ENCODE measurements at regions not wholly inside any gene's neighbourhood (a gene's known extent, or its start where the extent isn't known, plus 50 kb on each side); places are given as distances from the start of the nearest gene placed in this dataset.

- Mint-ChIP-seq H3K4me3 (no peak overlapping the region), H3K36me3 (ENCODE audit: low read depth) (no peaks in the 10 kb centered on the region), H3K27me3 (no peaks in the 10 kb centered on the region), H3K9me3 (peaks cover 5% of the 10 kb centered on the region), H3K27ac (no peak overlapping the region), H3K4me1 (no peaks in the 10 kb centered on the region)
- POLR2A ChIA-PET: no interaction called here
- intact Hi-C loops (cut with micrococcal nuclease): no loop called here
- CTCF ChIA-PET: no interaction called here
- ATAC-seq (ENCODE audit: low read depth): no peak
- DNase-seq: no peak
- TF ChIP-seq CTCF (IDR thresholded peaks at IDR 0.05): no peak
Measured at GRCh38 chr11:23893126-23893525, 603.7 kb upstream of the LUZP2 start.

- DNase-seq (no peak), ATAC-seq (ENCODE audit: low read depth) (no peak)
- H3K9me3 Mint-ChIP-seq: no peaks in the 10 kb centered on the region
- no peak overlapping the region for H3K27ac Mint-ChIP-seq
- H3K4me1 Mint-ChIP-seq: no peaks in the 10 kb centered on the region
- no peak overlapping the region for H3K4me3 Mint-ChIP-seq
- ChIA-PET CTCF (no interaction called here), POLR2A (no interaction called here)
- intact Hi-C loops (cut with micrococcal nuclease): no loop called here
- no peaks in the 10 kb centered on the region for H3K36me3 Mint-ChIP-seq (ENCODE audit: low read depth)
- H3K27me3 Mint-ChIP-seq: no peaks in the 10 kb centered on the region
- TF ChIP-seq CTCF (IDR thresholded peaks at IDR 0.05): no peak
Measured at GRCh38 chr11:23897453-23898286, 599.2 kb upstream of the LUZP2 start.

- peaks cover 9% of the 10 kb centered on the region for H3K9me3 Mint-ChIP-seq
- H3K4me1 Mint-ChIP-seq: no peaks in the 10 kb centered on the region
- no peaks in the 10 kb centered on the region for H3K27me3 Mint-ChIP-seq
- ChIA-PET CTCF (no interaction called here), POLR2A (no interaction called here)
- H3K36me3 Mint-ChIP-seq (ENCODE audit: low read depth): no peaks in the 10 kb centered on the region
- intact Hi-C loops (cut with micrococcal nuclease): no loop called here
- DNase-seq (no peak), ATAC-seq (ENCODE audit: low read depth) (no peak)
- no peak overlapping the region for H3K4me3 Mint-ChIP-seq
- no peak overlapping the region for H3K27ac Mint-ChIP-seq
- no peak for TF ChIP-seq CTCF (IDR thresholded peaks at IDR 0.05)
Measured at GRCh38 chr11:23903044-23903704, 593.7 kb upstream of the LUZP2 start.

- intact Hi-C loops (cut with micrococcal nuclease): no loop called here
- TF ChIP-seq CTCF (IDR thresholded peaks at IDR 0.05): no peak
- H3K27ac Mint-ChIP-seq: no peak overlapping the region
- H3K9me3 Mint-ChIP-seq: no peaks in the 10 kb centered on the region
- ChIA-PET CTCF (no interaction called here), POLR2A (no interaction called here)
- DNase-seq (no peak), ATAC-seq (ENCODE audit: low read depth) (no peak)
- H3K4me3 Mint-ChIP-seq: no peak overlapping the region
- no peaks in the 10 kb centered on the region for H3K27me3 Mint-ChIP-seq
- no peaks in the 10 kb centered on the region for H3K4me1 Mint-ChIP-seq
- H3K36me3 Mint-ChIP-seq (ENCODE audit: low read depth): no peaks in the 10 kb centered on the region
Measured at GRCh38 chr11:23919455-23919854, 577.4 kb upstream of the LUZP2 start.

- intact Hi-C loops (cut with micrococcal nuclease): no loop called here
- DNase-seq (no peak), ATAC-seq (ENCODE audit: low read depth) (no peak)
- Mint-ChIP-seq H3K4me3 (no peak overlapping the region), H3K4me1 (no peaks in the 10 kb centered on the region), H3K27me3 (no peaks in the 10 kb centered on the region), H3K9me3 (no peaks in the 10 kb centered on the region), H3K27ac (no peak overlapping the region), H3K36me3 (ENCODE audit: low read depth) (no peaks in the 10 kb centered on the region)
- no peak for TF ChIP-seq CTCF (IDR thresholded peaks at IDR 0.05)
- CTCF ChIA-PET: no interaction called here
- POLR2A ChIA-PET: no interaction called here
Measured at GRCh38 chr11:23923357-23923756, 573.5 kb upstream of the LUZP2 start.
